MV-4-11 (cell line): ENCODE measurements at regions not wholly inside any gene's neighbourhood (a gene's known extent, or its start where the extent isn't known, plus 50 kb on each side); places are given as distances from the start of the nearest gene placed in this dataset.
A peak's percentile ranks its signal among the peaks of the same experiment; 100 is the strongest.

Experiments
- DNase-seq: peaks from one replicate; lab custom pipeline; 2025; lab: John Stamatoyannopoulos, UW

DNA sequence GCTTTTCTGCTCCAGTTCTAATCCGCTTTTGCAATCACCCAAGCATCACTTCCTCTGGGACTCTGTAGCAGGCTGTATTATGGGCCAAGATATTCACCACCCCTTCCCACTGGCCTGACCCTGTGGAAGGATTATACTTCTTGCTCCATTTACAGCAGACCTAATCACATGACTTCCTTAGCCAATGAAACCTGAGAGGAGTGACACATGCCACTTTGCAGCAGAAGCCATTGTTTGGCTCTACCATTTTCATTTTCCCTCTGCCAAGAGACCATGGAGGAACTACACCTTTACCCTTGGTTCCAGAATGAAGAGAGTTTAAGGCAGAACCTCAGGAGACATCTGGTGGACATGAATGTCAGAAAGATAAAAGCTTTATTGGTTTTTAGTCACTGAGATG is 134.9 kb upstream of the HSD17B12 start:
- peak; percentile 87 for DNase-seq

DNA sequence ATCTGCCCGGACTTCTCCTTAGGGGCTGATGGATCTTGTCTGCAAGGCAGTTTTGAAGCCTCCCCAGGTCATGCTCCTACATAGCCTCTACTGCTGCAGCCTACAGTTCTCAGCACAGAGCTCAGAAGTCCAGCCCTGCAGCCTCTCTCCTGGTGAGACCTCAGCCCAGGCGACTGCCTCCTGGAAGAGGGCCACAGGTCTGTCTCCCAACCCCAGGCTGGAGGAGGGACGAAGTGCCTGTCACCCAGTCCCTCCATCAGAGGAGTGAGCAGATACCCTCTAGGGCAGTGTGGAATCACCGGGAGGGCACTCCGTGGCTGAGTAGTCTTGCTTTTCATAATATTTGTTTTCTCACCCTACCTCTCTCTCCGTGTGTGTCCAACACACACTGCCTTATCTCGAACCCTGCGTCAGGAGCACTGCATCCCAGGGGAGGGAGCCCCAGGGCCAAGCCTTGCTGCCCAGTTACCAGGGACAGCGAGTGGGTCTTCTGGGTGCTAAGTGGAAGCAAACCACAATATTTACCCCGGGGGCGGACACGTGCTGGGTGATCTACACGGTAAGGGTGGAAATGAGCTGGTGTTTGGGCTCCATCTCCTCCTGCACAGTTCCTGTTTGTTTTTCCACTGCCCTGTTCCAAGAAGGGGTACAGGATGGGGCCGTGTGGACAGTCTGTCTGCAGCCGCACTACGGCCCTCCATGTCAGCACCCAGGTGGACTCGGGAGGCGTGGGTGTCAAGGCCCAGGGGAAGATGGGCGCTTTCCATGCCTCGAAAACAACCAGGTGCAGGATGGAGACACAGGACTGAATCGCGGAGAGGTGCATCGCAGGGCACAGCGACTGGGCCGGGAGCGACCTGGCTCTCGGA is 133.7 kb upstream of the HSD17B12 start:
- DNase-seq: no peak

DNA sequence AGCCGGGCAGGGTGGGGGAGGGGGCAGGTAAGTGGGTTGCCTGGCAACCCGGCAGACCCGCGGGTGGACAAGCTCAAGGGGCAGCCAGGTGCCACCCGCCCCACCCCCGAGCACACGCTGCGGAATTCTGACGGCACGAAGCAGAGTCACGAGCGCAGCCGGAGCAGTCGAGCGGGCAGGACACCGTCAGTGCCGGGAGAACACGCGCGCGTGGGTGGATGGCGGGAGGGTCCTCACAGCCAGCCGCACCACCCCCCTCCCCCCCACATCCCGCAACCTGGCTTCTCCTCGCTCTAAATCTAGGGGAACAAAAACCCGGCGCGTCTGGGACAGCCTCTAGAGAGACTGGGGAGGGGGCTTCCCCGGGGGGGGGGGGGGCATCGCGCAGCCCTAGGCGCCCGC is 133.1 kb upstream of the HSD17B12 start:
- no peak for DNase-seq

DNA sequence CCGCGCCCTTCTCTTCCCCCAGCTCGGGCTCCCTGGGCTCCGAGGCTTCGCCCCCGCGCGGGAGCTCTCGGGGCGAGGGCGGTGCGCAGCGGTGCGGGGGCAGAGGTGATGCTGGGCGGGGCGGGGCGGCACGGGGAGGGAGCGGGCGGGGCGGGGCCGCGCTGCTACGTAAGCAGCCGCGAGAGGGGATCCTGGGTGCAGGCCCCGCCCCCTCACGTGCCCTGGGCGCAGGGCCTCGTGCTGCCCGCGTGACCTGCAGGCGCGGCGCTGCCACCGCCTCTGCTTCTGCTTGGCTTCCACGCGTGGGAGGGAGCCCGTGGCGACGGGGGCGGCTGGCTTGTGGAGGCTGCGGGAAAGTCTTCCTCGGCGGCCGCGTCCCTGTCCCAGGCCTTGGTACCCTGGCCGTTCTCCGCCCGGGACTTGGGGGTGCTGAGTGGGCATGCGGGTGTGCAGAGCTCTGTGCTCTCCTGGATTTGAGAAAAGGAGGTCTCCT is 132.6 kb upstream of the HSD17B12 start:
- no peak for DNase-seq

DNA sequence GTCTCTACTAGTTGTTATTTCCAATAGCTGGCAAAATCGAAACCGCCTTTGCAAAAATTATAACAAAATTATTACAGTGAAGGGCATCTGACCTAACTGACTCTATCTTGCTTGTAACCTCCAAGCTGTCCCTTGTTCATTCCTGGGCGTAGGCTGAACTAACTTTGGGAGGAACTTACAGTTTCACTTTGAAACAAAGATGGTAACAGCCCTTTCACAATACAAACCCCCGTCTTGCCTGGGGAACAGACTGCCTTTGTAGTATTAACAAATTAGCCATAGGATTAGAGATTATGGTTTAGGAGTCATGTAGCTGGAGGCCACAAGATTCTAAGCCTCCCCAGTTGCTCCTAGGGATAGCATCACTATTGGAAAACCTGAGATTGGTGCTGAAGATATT is 131.6 kb upstream of the HSD17B12 start:
- peak; percentile 92 for DNase-seq

DNA sequence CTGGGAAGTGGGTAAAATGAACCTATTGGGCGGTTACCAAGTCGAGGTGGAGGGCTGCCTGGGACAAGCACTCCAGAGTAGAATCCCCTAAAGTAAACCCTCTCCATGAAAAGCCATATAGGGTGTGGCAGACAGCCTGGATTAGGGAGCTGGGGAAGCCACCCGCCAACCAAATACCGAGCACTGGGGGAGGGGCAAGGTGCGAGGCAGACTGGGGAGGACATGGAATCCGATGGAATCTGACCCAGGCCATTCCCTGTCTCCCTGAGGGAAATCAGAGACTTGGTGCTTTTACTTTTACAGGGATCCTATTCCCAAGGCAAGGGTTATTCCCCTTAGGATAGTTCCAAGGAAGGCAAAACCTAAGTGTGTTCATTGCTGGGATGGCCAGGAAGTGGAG is 130.9 kb upstream of the HSD17B12 start:
- DNase-seq: no peak

DNA sequence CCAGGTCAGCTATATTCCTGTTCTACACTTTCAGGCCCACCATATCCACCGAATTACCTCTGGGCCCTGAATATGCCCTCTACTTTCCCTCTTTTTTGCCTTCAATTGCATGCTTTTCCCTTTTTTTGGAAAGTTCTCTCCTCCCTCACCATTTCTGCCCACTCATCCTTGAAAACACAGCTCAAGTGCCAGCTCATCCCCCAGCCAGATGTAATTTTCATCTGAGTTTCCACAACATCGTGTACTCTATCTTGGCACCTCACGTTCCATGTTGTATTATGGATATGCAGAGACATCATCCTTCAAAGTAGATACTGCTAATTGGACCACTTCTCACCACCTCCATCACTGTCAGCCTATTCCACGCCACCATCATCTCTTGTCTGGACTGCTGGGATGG is 129.8 kb upstream of the HSD17B12 start:
- DNase-seq: no peak

DNA sequence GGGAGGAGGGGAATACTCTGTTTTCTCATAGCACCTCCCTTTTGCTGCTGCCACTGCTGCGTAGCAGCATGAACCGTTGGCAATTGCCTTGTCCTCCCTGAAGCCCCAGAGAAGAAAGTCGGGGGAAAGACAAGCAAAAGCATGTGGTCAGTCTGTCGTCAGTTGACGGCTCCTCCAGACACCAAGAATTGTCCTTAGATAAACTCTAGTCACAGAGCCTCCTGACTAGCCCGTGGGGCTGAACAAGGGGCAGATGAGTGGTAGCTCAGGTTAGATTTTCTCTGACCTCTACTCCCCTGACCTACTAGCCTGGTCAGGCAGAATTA is 126.4 kb upstream of the HSD17B12 start:
- DNase-seq: no peak

DNA sequence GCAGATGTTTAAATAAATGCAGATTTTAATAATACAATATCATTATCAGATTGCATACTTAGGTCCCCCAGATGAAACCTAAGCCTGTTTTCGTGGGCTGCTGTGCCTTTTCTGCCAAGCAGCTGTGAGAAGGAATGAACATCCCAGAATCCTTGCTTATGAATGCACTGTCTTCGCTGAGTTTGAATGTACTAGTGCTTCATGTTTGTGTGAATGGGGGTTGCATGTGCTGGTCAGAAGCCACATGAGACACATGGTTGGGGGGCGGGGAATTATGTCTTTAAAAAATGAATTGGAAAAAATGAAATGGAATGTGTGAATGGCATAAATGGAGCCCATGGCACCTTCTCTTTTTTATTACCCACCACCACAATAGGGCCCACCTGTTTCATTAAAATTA is 125.4 kb upstream of the HSD17B12 start:
- DNase-seq: no peak

DNA sequence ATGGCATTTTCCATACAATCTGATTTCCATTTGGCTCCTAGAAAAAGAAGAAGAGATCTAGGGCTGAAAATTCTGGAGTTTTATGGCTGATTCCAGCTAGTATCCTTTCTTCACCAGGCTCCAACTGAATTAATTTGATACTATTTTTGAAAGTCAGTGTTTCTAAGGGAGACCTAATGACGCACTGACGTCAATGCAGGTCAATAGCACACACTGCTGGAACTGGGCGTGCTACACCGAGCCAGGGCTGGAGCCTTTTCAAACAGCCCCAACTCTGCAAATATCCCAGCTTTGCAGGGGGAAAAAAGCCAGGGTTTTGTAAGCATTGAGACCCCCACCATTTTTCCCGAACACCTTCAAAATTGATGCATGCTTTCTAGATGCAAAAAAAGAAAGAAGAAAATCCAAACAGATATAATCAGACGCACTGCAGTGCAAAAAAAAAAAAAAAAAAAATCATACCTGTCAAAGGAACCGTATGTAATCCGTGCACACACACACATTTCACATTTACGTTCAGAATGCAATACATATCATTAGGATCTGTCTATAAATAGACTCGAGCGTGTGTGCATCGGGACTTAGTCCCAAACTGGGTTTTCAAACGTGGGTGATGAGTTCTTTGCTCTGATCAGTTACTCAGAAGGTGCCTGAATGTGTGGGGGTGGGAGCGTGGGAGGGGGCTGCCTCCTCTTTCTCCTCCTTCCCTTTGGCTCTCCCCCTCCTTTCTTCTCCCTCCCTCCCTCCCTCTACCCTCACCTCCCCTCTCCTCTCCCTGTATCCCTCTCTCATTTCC is 124.5 kb upstream of the HSD17B12 start:
- DNase-seq: no peak

DNA sequence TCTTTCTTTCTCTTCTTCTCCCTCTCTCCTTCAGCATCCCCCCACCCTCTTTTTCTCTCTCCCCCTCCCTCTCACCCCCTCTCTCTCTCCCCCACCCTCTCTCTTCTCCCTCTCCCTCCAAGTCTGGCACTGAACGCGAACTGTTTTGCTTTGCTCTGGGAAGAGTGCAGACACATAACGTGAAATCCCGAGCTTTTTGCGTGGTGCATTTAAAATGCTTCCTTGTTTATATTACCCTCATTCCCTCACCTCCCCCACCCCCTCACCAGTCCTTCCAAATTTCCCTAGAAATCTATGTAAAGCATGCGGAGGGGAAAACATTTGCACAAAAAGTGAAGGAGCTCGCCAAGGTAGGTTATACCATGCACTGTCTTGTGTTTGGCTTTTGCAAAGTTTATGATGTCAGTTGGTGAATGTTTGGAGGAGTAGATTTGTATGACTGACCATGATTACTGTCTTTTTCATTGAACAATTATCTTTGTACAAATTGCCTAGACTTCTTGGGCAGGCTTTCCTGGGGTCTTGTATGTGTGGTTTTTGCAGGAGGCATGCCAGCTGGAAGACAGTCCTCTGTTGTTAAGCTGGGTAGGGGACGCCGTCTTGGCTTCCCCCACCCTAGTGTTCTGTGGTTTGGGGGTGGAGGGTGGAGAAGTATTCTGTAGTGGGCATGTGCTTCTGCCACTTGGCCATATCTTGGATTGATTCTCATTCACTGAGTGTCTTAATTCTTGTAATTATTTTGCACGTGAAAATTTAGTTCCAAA is 123.7 kb upstream of the HSD17B12 start:
- DNase-seq: no peak

DNA sequence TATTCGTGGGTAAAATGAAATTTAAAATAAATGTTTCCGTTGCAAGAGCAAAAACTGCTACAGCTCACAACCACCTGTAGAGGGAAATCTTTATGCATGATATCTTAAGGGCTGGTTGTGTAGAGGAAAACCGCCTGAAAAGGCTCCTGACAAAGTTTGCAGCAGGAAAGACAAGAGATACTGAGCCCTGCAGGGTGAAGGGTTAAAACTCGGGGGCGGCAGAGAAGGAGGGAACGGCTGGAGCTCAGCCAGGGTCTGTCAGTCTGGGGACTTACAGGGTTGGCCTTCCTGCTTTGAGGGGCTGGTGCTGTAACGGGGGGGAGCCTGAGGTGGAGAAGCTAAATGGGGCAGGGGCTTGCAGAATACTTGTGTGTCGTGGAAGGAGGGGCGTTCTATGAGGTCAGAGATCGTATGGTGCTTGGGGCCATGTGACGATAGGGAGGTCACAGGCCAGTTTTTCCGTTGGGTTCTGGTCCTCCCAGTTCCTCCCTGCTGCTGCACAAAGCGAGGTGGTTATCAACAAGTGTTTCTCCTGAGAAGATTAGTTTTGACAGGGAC is 122.9 kb upstream of the HSD17B12 start:
- peak; percentile 6 for DNase-seq

DNA sequence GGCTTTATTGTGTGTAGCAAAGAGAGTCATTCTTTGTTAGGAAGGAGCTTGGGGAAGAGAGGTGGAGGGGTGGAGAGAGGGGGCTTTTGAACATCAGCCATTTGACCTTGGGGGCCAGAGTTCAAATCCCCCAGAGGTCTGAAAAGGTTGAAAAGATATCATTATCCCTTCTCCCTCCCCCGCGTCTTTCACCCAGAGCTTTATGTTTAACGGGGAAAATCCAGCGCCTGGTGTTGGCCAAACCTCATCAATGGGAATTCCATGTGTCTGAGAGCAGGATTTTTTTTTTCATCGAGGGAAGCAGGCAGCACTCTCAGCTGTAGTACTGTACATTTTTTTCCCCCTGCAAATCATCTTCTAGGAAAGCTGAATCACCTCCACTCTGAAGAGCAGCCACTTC is 122.4 kb upstream of the HSD17B12 start:
- DNase-seq: no peak

DNA sequence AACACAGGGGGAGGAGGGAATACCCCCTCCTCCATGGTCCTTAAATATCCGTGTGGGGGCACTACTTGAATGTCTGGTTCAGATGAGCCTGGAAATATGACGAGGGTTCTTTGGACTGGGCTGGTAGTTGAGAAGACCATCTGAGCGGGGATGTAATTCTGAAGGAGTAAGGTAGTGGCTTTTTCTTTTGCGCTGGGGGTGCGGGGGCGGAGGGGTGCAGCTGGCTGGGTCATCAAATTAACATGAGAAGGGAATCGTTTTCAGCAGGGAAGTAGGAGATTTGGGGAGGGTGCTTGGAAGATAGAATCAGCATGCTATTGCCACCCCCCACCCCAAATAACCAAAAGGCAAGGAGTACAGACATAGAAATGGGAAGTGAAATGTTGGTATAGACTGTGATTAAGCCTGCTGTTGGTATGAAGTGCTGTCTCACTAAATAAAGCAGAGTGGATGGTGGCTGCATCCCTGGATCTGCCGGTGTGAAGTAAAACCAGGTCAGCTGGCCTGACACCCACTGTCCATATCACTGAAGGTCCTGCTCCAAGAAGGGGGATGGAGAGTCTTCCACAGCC is 121.9 kb upstream of the HSD17B12 start:
- DNase-seq: peak; percentile 42

DNA sequence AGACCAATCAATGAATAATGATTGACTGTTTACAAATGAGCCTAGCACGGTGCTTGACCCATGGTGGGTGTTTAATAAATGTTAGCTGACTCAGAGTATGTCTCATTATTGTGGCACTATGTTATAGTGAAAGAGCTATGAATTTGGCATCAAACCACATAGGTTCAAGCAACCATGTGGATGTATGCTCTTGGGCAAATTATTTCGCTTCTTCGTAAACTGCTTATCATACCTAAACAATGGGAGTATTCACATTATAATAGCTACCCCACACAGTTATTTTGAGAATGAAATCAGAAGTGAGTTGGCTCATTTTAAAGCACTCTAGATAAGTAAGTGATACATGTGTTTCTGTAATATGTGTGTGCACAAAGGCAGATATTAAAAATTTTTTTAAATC is 118.7 kb upstream of the HSD17B12 start:
- no peak for DNase-seq

DNA sequence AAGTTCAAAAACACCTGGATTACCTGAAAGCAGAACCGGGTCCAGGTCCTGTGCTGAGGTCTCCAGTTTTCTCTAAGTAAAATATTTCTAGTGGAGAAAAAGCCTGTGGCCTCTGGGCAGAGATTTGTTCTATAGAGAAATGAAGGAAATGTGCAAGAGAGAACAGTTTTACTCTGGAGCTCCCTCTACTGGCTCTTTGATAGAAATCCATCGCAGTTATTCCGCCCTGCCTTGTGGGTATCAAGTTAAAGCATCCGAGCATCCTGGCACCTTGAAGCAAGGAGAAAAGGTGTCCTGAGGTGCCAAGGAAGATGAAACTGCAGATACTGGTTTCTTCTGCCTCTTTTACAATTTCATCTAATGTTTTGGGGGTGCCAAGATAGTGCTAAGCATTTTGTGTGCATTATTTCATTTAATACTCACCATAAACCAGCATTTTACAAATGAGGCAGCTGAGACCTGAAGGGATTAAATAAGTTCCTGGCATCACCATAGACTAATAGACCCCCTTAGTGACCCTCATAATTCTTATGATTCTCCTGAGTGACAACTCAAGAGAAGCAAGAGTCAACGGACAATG is 113.1 kb upstream of the HSD17B12 start:
- DNase-seq: peak; percentile 43

DNA sequence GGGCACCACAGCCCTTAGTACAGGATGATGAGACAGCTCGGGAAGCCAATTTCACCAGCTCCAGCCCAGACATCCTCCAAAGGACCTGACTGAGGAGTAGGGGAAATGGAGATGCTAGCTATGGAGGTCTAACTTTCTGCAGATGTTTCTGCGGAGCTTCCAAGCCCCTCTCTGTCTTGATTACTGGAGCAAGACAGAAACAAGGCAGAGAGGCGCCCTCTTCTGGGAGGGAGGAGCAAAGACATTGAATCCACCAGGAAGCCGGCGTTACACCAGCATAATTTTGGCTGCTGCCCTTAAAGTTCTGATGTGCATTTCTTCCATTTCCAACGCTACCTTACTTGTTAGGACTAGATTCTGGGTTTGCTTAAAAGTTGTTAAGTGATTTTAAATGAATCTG is 107.3 kb upstream of the HSD17B12 start:
- DNase-seq: peak; percentile 56

DNA sequence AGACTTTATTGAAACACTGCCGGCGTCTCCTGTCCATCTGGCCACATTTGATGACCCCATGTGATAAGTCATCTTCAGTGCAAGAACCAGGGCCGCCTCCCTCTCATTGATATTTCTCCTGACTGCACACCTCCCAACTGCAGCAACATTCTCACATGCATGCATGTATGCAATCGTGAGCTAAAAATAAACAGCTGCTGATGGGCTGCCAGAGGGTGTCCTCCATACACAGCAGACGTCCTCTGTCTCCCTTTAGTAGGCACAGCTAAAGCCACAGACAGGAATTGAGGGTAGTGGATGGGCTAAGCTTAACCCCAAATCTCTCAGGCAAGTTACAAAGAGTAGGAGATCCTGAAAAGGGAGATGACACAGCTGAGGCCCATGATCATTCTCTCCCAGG is 106.7 kb upstream of the HSD17B12 start:
- DNase-seq: peak; percentile 14

DNA sequence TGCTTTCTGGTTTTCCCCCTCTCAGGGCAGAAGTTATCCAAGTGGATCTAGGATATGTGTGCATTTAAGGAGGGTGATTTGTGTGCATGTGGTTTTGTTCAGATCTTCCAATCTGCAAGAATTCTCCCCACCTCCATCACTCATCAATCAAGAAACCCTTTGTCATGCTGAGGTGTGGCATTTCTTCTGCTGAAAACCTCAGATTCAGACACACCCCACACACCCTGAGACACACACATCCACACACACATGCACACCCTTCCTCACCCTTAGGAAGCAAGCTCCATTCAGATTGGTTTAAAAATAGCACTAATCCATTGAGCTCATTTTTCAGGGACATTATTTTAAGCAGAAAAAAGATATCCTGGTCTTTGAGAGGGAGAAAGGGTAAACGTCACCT is 106.1 kb upstream of the HSD17B12 start:
- no peak for DNase-seq

DNA sequence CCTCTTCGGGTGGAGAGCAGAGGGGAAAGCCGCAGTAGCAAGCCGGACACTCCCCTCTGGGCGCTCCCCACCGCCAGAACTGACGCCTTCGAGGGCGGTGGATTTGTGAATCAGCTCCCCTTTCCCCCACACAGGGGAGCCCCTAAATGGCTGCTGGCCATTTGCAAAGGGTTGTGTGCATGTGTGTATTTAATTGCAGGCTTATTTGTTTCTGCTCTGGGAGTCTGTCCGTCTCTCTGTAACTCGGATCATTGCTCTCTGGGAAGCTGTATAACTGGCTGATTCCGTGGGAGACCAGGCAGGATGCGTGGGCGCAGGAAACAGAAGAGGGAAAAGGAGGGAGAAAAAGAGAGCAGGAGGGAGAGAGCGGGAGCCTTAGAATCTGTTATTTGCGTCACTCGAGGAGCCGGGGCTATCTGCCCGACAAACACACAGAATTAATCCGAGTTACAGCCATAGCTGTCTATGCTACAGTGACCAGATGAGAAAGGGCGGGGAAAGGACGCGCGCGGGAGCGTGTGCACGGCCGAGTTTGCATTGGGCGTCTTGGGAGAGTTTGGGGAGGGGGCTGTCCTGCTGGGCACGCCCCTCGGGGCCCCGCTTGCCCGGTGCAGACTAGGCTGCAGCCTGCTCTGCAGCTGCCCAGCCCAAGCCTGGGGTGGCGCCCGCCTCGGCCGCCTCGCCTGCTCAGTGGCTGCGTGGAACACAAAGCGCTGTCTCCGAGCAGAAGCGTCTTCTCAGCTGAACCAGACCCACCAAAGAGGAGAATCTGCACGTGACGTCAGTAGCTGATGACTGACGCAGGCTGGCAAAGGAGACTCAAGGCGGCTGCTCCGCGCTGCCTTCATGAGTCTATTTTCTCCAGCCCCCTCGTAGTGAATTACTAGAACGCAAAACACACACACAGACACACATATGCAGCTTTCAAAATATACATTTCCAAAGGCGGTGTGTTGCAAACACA is 105.3 kb upstream of the HSD17B12 start:
- no peak for DNase-seq
